ENCODE measurements at regions not wholly inside any gene's neighbourhood (a gene's known extent, or its start where the extent isn't known, plus 50 kb on each side); places are given as distances from the start of the nearest gene placed in this dataset.

- H3K4me3 ChIP-seq (replicated peaks in 1 of 2; ENCODE audit: low read depth in 2 of 2, low read length in 2 of 2) = no peak overlapping the region
- TF ChIP-seq, protein P1, sequence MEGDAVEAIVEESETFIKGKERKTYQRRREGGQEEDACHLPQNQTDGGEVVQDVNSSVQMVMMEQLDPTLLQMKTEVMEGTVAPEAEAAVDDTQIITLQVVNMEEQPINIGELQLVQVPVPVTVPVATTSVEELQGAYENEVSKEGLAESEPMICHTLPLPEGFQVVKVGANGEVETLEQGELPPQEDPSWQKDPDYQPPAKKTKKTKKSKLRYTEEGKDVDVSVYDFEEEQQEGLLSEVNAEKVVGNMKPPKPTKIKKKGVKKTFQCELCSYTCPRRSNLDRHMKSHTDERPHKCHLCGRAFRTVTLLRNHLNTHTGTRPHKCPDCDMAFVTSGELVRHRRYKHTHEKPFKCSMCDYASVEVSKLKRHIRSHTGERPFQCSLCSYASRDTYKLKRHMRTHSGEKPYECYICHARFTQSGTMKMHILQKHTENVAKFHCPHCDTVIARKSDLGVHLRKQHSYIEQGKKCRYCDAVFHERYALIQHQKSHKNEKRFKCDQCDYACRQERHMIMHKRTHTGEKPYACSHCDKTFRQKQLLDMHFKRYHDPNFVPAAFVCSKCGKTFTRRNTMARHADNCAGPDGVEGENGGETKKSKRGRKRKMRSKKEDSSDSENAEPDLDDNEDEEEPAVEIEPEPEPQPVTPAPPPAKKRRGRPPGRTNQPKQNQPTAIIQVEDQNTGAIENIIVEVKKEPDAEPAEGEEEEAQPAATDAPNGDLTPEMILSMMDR (IDR thresholded peaks at IDR 0.05; ENCODE audit: low read depth, low read length) = no peak
- DNase-seq (ENCODE audit: low read depth in 2 of 2) = no peak
Measured at GRCh38 chr3:34942256-34942655, 697.1 kb upstream of the ARPP21 start.

GRCh38 chr3:34947834-34948233 lies 691.5 kb upstream of the ARPP21 start:
- peak; percentile 63 to 75 for DNase-seq (ENCODE audit: low read depth in 2 of 2)
- no peak overlapping the region for H3K4me3 ChIP-seq (replicated peaks in 1 of 2; ENCODE audit: low read depth in 2 of 2, low read length in 2 of 2)
- TF ChIP-seq, protein P1 (IDR thresholded peaks at IDR 0.05; ENCODE audit: low read depth, low read length) = no peak

GRCh38 chr3:34948517-34948916 lies 690.8 kb upstream of the ARPP21 start:
- H3K4me3 ChIP-seq (replicated peaks in 1 of 2; ENCODE audit: low read depth in 2 of 2, low read length in 2 of 2) = no peak overlapping the region
- TF ChIP-seq, protein P1 (IDR thresholded peaks at IDR 0.05; ENCODE audit: low read depth, low read length) = no peak
- peak; percentile 21 to 41 for DNase-seq (ENCODE audit: low read depth in 2 of 2)

DNA sequence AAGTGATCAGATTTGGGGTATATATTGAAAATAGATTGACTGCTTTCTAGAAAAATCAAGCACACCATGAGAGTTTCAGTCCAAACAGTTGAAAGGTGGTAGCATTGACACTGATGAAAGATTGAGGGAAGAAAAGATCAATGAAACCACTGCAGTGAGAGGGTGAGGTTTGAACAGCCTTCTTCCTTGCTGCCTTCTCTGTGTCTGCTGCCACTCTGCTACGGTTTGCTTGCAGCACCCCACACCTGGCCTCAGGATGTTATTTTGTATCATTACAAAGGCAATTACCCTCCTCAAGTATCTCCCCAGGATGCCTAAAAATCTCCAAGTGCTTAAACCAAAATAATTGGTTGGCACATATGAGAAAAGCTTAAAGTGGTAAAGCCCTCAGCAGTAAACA lies 683.6 kb upstream of the ARPP21 start:
- H3K4me3 ChIP-seq (replicated peaks in 1 of 2; ENCODE audit: low read depth in 2 of 2, low read length in 2 of 2) = no peak overlapping the region
- TF ChIP-seq, protein P1 (IDR thresholded peaks at IDR 0.05; ENCODE audit: low read depth, low read length) = no peak

GRCh38 chr3:34956511-34956910 lies 682.8 kb upstream of the ARPP21 start:
- TF ChIP-seq, protein P1 (IDR thresholded peaks at IDR 0.05; ENCODE audit: low read depth, low read length) = no peak
- no peak for DNase-seq (ENCODE audit: low read depth in 2 of 2)
- H3K4me3 ChIP-seq (replicated peaks in 1 of 2; ENCODE audit: low read depth in 2 of 2, low read length in 2 of 2) = no peak overlapping the region

More for the DNA sequence above, 683.6 kb upstream of the ARPP21 start:
- DNase-seq (ENCODE audit: low read depth in 2 of 2) = no peak

DNA sequence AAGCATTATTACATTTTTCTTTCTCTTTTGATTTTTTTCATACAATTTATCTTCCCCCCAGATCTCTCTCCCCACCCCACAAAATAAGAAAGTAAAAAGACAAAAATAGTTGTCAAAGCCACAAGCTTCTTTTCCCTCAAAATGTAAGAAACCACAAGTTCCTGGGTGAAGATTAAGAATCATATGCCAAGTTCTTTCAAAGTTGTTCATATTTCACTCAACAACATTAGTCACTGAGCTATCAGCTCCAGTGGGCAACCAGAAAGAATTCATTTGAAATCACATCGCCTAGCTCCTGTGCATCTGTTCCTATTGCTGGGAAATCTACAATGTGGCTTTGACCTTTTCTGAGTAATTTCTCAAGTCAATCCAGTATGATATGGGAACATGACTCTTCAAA lies 681.6 kb upstream of the ARPP21 start:
- TF ChIP-seq, protein P1 (IDR thresholded peaks at IDR 0.05; ENCODE audit: low read depth, low read length) = no peak
- H3K4me3 ChIP-seq (replicated peaks in 1 of 2; ENCODE audit: low read depth in 2 of 2, low read length in 2 of 2) = no peak overlapping the region
- peak; percentile 19 to 54 for DNase-seq (ENCODE audit: low read depth in 2 of 2)

GRCh38 chr3:34969513-34969912 lies 669.8 kb upstream of the ARPP21 start:
- DNase-seq (ENCODE audit: low read depth in 2 of 2) = no peak
- no peak overlapping the region for H3K4me3 ChIP-seq (replicated peaks in 1 of 2; ENCODE audit: low read depth in 2 of 2, low read length in 2 of 2)
- TF ChIP-seq, protein P1 (IDR thresholded peaks at IDR 0.05; ENCODE audit: low read depth, low read length) = no peak
